ENCODE measurements at regions not wholly inside any gene's neighbourhood (a gene's known extent, or its start where the extent isn't known, plus 50 kb on each side); places are given as distances from the start of the nearest gene placed in this dataset.
"Not testable (repeated sequence)": the region's sequence is repeated elsewhere in the genome, so short reads cannot be mapped to it uniquely, and the experiment has no call there.

- Histone ChIP-seq H3K27ac (no peak overlapping the region), H3K9me3 (no peaks in the 10 kb centered on the region), H3K4me3 (no peak overlapping the region), H3K4me1 (no peaks in the 10 kb centered on the region), H3K4me2 (no peak overlapping the region)
- no peak for ATAC-seq
- no peak for FAIRE-seq
- DNase-seq (ENCODE audit: low read depth in 1 of 2, low spot score in 1 of 2): no peak
- ChIA-PET CTCF (no interaction called here), POLR2A (no interaction called here)
- 32% methylated on average over 5 of the region's 7 CpGs for WGBS (ENCODE audit: missing lambda C conversion rate)
- no peak for TF ChIP-seq FOSL2 (IDR thresholded peaks at IDR 0.05)
- no peak for TF ChIP-seq FOSL2 (CRISPR knock-in tag; IDR thresholded peaks at IDR 0.05)
- no peak for TF ChIP-seq CTCF (IDR thresholded peaks at IDR 0.05)
- TF ChIP-seq ESRRA (IDR thresholded peaks at IDR 0.05; ENCODE audit: borderline replicate concordance, low read length): no peak
- no peak for TF ChIP-seq CHD2 (IDR thresholded peaks at IDR 0.05; ENCODE audit: low read length, partially characterized antibody)
- TF ChIP-seq POLR2A (IDR thresholded peaks at IDR 0.05; ENCODE audit: low read length): no peak
- no peak for TF ChIP-seq GATA3 (IDR thresholded peaks at IDR 0.05; ENCODE audit: borderline replicate concordance)
- TF ChIP-seq HES2 (IDR thresholded peaks at IDR 0.05): no peak
- no peak for TF ChIP-seq HOXB5 (CRISPR knock-in tag; IDR thresholded peaks at IDR 0.05)
- TF ChIP-seq HOXA7 (CRISPR knock-in tag; IDR thresholded peaks at IDR 0.05): no peak
- no peak for TF ChIP-seq RAD21 (conservative IDR thresholded peaks at IDR 0.05 in 1 of 2, IDR thresholded peaks at IDR 0.05 in 1 of 2)
- TF ChIP-seq JUNB (IDR thresholded peaks at IDR 0.05): no peak
- no peak for TF ChIP-seq EHMT2 (IDR thresholded peaks at IDR 0.05; ENCODE audit: low read depth)
- no peak for TF ChIP-seq HDAC2 (IDR thresholded peaks at IDR 0.05)
Measured at GRCh38 chr13:42495751-42496150, 78.2 kb upstream of the TNFSF11 start.

GRCh38 chr13:42496926-42497554, 76.9 kb upstream of the TNFSF11 start:
- 37% methylated on average over 10 of the region's 10 CpGs for WGBS (ENCODE audit: missing lambda C conversion rate)

GRCh38 chr13:42497798-42498197, 76.2 kb upstream of the TNFSF11 start:
- H3K4me3 ChIP-seq: no peak overlapping the region
- no peak for ATAC-seq
- ChIA-PET CTCF (no interaction called here), POLR2A (no interaction called here)
- no peaks in the 10 kb centered on the region for H3K9me3 ChIP-seq
- no peaks in the 10 kb centered on the region for H3K4me1 ChIP-seq
- WGBS (ENCODE audit: missing lambda C conversion rate): 0% methylated on average over 1 of the region's 1 CpG
- no peak for TF ChIP-seq HOXB13 (CRISPR knock-in tag; IDR thresholded peaks at IDR 0.05; ENCODE audit: low read depth)
- TF ChIP-seq MAX (IDR thresholded peaks at IDR 0.05): no peak
- no peak for TF ChIP-seq EP300 (IDR thresholded peaks at IDR 0.05)
- TF ChIP-seq POLR2A (IDR thresholded peaks at IDR 0.05; ENCODE audit: low read length): no peak
- no peak for TF ChIP-seq MAFK (IDR thresholded peaks at IDR 0.05; ENCODE audit: partially characterized antibody)
- no peak for TF ChIP-seq POLR2AphosphoS2 (conservative IDR thresholded peaks at IDR 0.05; ENCODE audit: low read length)
- TF ChIP-seq RCOR1 (IDR thresholded peaks at IDR 0.05; ENCODE audit: low read depth, low read length): no peak
- no peak for TF ChIP-seq CHD4 (IDR thresholded peaks at IDR 0.05; ENCODE audit: borderline replicate concordance)
- no peak for TF ChIP-seq EHMT2 (IDR thresholded peaks at IDR 0.05; ENCODE audit: low read depth)
- TF ChIP-seq CEBPB (IDR thresholded peaks at IDR 0.05): no peak
- H3K27ac ChIP-seq: no peak overlapping the region
- no peak for FAIRE-seq
- no peak overlapping the region for H3K4me2 ChIP-seq
- DNase-seq (ENCODE audit: low read depth in 1 of 2, low spot score in 1 of 2): no peak

More at GRCh38 chr13:42496926-42497554, 76.9 kb upstream of the TNFSF11 start:
- H3K4me2 ChIP-seq; H3K9me3 ChIP-seq; DNase-seq (ENCODE audit: low read depth in 1 of 2, low spot score in 1 of 2); POLR2A ChIA-PET; FAIRE-seq; H3K4me3 ChIP-seq; H3K27ac ChIP-seq; ATAC-seq; CTCF ChIA-PET; H3K4me1 ChIP-seq: not testable (repeated sequence)
